ENCODE measurements at regions not wholly inside any gene's neighbourhood (a gene's known extent, or its start where the extent isn't known, plus 50 kb on each side); places are given as distances from the start of the nearest gene placed in this dataset.

GRCh38 chr1:182196897-182197870 is 135.7 kb upstream of the ZNF648 start:
- TF ChIP-seq CTCF (IDR thresholded peaks at IDR 0.05; ENCODE audit: insufficient read depth, low read length) = no peak
- no peak for TF ChIP-seq POLR2AphosphoS5 (IDR thresholded peaks at IDR 0.05; ENCODE audit: low read depth)
- no peak for TF ChIP-seq REST (IDR thresholded peaks at IDR 0.05; ENCODE audit: insufficient replicate concordance, low read depth)
- no peak for TF ChIP-seq GABPA (IDR thresholded peaks at IDR 0.05; ENCODE audit: low read depth)
- no peak for TF ChIP-seq SPI1 (IDR thresholded peaks at IDR 0.05; ENCODE audit: borderline replicate concordance, low read depth)
